ENCODE measurements at regions not wholly inside any gene's neighbourhood (a gene's known extent, or its start where the extent isn't known, plus 50 kb on each side); places are given as distances from the start of the nearest gene placed in this dataset.
"Not testable (repeated sequence)": the region's sequence is repeated elsewhere in the genome, so short reads cannot be mapped to it uniquely, and the experiment has no call there.

GRCh38 chr7:89666136-89666835 is 488.0 kb upstream of the STEAP1 start:
- no peaks in the 10 kb centered on the region for H3K36me3 ChIP-seq (ENCODE audit: control insufficient read depth in 2 of 2, insufficient read depth in 2 of 2, low read length in 2 of 2)
- H3K27ac ChIP-seq (ENCODE audit: low read depth in 2 of 2, low read length in 2 of 2) = no peak overlapping the region
- H3K4me1 ChIP-seq (ENCODE audit: control insufficient read depth in 2 of 2, insufficient read depth in 2 of 2, low read length in 2 of 2) = no peaks in the 10 kb centered on the region
- no peaks in the 10 kb centered on the region for H3K27me3 ChIP-seq (ENCODE audit: control insufficient read depth in 2 of 2, insufficient read depth in 2 of 2, low read length in 2 of 2)
- no peaks in the 10 kb centered on the region for H3K9me3 ChIP-seq (ENCODE audit: control insufficient read depth in 2 of 2, low read length in 2 of 2)
- no peak overlapping the region for H3K9ac ChIP-seq (ENCODE audit: low read depth in 1 of 2, low read length in 2 of 2)
- H3K4me3 ChIP-seq (ENCODE audit: low read length in 2 of 2) = no peak overlapping the region

- Histone ChIP-seq H3K4me1 (ENCODE audit: control insufficient read depth in 2 of 2, insufficient read depth in 2 of 2, low read length in 2 of 2) (no peaks in the 10 kb centered on the region), H3K9me3 (ENCODE audit: control insufficient read depth in 2 of 2, low read length in 2 of 2) (no peaks in the 10 kb centered on the region), H3K36me3 (ENCODE audit: control insufficient read depth in 2 of 2, insufficient read depth in 2 of 2, low read length in 2 of 2) (no peaks in the 10 kb centered on the region), H3K27ac (ENCODE audit: low read depth in 2 of 2, low read length in 2 of 2) (no peak overlapping the region), H3K27me3 (ENCODE audit: control insufficient read depth in 2 of 2, insufficient read depth in 2 of 2, low read length in 2 of 2) (no peaks in the 10 kb centered on the region), H3K9ac (ENCODE audit: low read depth in 1 of 2, low read length in 2 of 2) (no peak overlapping the region), H3K4me3 (ENCODE audit: low read length in 2 of 2) (no peak overlapping the region)
Observed at GRCh38 chr7:89680161-89680560, 474.1 kb upstream of the STEAP1 start.

DNA sequence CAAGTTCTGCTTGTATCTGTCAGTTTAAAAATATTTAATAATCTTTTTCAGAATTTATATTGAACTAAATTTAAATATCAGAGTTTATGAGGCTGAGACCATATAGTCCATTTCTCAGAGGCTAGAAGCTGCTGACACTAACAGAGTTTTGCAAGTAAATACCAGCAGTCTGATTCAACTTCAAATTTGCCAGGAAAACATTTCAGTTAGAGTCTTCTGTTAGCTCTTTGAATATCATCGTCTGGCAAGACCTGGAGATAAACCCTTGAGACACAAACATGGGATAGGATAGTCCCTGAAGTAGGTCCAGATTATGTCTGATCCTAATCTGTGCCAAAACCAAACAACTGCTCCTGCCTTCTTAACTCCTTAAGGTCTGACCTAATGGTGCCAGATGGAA is 472.8 kb upstream of the STEAP1 start:
- Histone ChIP-seq H3K9ac (ENCODE audit: low read depth in 1 of 2, low read length in 2 of 2) (no peak overlapping the region), H3K9me3 (ENCODE audit: control insufficient read depth in 2 of 2, low read length in 2 of 2) (no peaks in the 10 kb centered on the region), H3K27ac (ENCODE audit: low read depth in 2 of 2, low read length in 2 of 2) (no peak overlapping the region), H3K4me1 (ENCODE audit: control insufficient read depth in 2 of 2, insufficient read depth in 2 of 2, low read length in 2 of 2) (no peaks in the 10 kb centered on the region), H3K27me3 (ENCODE audit: control insufficient read depth in 2 of 2, insufficient read depth in 2 of 2, low read length in 2 of 2) (no peaks in the 10 kb centered on the region), H3K4me3 (ENCODE audit: low read length in 2 of 2) (no peak overlapping the region), H3K36me3 (ENCODE audit: control insufficient read depth in 2 of 2, insufficient read depth in 2 of 2, low read length in 2 of 2) (no peaks in the 10 kb centered on the region)

DNA sequence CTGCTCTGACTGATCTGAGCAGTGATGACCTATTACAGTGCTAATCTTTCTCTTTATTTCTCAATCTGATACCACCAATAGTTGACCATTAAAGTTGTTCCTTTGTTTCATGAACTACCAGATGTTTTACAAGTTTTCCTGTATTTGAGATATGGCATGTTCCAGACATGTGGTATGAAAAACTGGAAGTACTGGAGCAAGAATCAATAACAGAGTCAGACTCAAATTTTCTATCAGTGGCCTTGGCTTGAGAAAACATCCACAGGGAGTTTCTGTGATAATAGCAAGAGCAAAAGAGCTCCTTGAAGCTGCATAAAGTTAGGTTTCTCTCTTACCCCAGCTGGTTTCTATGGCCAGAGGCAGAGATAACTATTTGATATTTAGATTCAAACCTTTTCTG is 469.0 kb upstream of the STEAP1 start:
- no peaks in the 10 kb centered on the region for H3K27me3 ChIP-seq (ENCODE audit: control insufficient read depth in 2 of 2, insufficient read depth in 2 of 2, low read length in 2 of 2)
- H3K36me3 ChIP-seq (ENCODE audit: control insufficient read depth in 2 of 2, insufficient read depth in 2 of 2, low read length in 2 of 2) = no peaks in the 10 kb centered on the region
- H3K9ac ChIP-seq (ENCODE audit: low read depth in 1 of 2, low read length in 2 of 2) = no peak overlapping the region
- no peak overlapping the region for H3K27ac ChIP-seq (ENCODE audit: low read depth in 2 of 2, low read length in 2 of 2)
- H3K4me1 ChIP-seq (ENCODE audit: control insufficient read depth in 2 of 2, insufficient read depth in 2 of 2, low read length in 2 of 2) = no peaks in the 10 kb centered on the region
- H3K4me3 ChIP-seq (ENCODE audit: low read length in 2 of 2) = no peak overlapping the region
- no peaks in the 10 kb centered on the region for H3K9me3 ChIP-seq (ENCODE audit: control insufficient read depth in 2 of 2, low read length in 2 of 2)

GRCh38 chr7:89687211-89687610 is 467.1 kb upstream of the STEAP1 start:
- Histone ChIP-seq H3K27ac (ENCODE audit: low read depth in 2 of 2, low read length in 2 of 2) (no peak overlapping the region), H3K9ac (ENCODE audit: low read depth in 1 of 2, low read length in 2 of 2) (no peak overlapping the region), H3K9me3 (ENCODE audit: control insufficient read depth in 2 of 2, low read length in 2 of 2) (no peaks in the 10 kb centered on the region), H3K4me3 (ENCODE audit: low read length in 2 of 2) (no peak overlapping the region), H3K27me3 (ENCODE audit: control insufficient read depth in 2 of 2, insufficient read depth in 2 of 2, low read length in 2 of 2) (no peaks in the 10 kb centered on the region), H3K36me3 (ENCODE audit: control insufficient read depth in 2 of 2, insufficient read depth in 2 of 2, low read length in 2 of 2) (no peaks in the 10 kb centered on the region), H3K4me1 (ENCODE audit: control insufficient read depth in 2 of 2, insufficient read depth in 2 of 2, low read length in 2 of 2) (no peaks in the 10 kb centered on the region)

DNA sequence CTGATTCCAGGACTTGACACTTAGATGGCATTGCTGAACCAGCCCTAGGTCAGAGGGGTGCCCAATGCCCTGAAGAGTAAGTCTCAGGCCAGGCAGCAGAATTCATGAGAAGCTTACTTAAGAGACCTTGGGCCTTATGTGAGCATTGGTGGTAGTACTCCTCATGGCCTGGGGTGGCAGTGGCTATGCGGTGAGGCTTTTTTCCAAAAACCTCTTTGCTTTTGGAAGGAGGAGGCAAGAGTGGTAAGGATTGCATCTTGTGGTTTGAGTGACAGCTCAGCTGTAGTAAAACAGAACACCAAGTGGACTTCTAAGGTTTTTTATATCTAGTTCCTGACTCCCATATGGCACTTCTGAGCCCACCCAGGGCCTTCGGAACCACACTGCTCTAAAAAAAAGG is 459.0 kb upstream of the STEAP1 start:
- no peaks in the 10 kb centered on the region for H3K36me3 ChIP-seq (ENCODE audit: control insufficient read depth in 2 of 2, insufficient read depth in 2 of 2, low read length in 2 of 2)
- no peak overlapping the region for H3K27ac ChIP-seq (ENCODE audit: low read depth in 2 of 2, low read length in 2 of 2)
- no peaks in the 10 kb centered on the region for H3K27me3 ChIP-seq (ENCODE audit: control insufficient read depth in 2 of 2, insufficient read depth in 2 of 2, low read length in 2 of 2)
- no peaks in the 10 kb centered on the region for H3K4me1 ChIP-seq (ENCODE audit: control insufficient read depth in 2 of 2, insufficient read depth in 2 of 2, low read length in 2 of 2)
- no peak overlapping the region for H3K4me3 ChIP-seq (ENCODE audit: low read length in 2 of 2)
- H3K9me3 ChIP-seq (ENCODE audit: control insufficient read depth in 2 of 2, low read length in 2 of 2) = no peaks in the 10 kb centered on the region
- no peak overlapping the region for H3K9ac ChIP-seq (ENCODE audit: low read depth in 1 of 2, low read length in 2 of 2)

DNA sequence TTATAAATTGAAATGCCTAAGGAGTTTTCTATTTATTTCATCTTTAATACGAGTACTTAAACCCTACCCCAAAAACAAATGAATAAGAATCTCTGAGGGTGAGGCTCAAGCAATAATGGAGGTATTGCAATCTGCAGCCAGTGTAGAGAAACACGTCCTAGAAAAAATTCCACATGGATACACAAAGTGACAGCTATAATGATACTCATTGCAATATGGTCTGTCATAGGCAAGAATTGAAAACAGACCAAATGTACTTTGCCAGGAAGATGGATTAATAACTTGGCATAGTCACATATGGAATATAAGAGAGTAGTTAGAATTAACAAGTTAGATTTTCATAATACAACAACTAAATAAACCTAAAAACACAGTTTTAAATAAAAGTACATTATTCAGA is 440.1 kb upstream of the STEAP1 start:
- Histone ChIP-seq H3K4me3 (ENCODE audit: low read length in 2 of 2) (no peak overlapping the region), H3K9me3 (ENCODE audit: control insufficient read depth in 2 of 2, low read length in 2 of 2) (no peaks in the 10 kb centered on the region), H3K9ac (ENCODE audit: low read depth in 1 of 2, low read length in 2 of 2) (no peak overlapping the region), H3K4me1 (ENCODE audit: control insufficient read depth in 2 of 2, insufficient read depth in 2 of 2, low read length in 2 of 2) (no peaks in the 10 kb centered on the region), H3K27ac (ENCODE audit: low read depth in 2 of 2, low read length in 2 of 2) (no peak overlapping the region), H3K36me3 (ENCODE audit: control insufficient read depth in 2 of 2, insufficient read depth in 2 of 2, low read length in 2 of 2) (no peaks in the 10 kb centered on the region), H3K27me3 (ENCODE audit: control insufficient read depth in 2 of 2, insufficient read depth in 2 of 2, low read length in 2 of 2) (no peaks in the 10 kb centered on the region)

- not testable (repeated sequence) for H3K9me3 ChIP-seq (ENCODE audit: control insufficient read depth in 2 of 2, low read length in 2 of 2); H3K27ac ChIP-seq (ENCODE audit: low read depth in 2 of 2, low read length in 2 of 2)
Observed at GRCh38 chr7:89718941-89719340, 435.3 kb upstream of the STEAP1 start.

DNA sequence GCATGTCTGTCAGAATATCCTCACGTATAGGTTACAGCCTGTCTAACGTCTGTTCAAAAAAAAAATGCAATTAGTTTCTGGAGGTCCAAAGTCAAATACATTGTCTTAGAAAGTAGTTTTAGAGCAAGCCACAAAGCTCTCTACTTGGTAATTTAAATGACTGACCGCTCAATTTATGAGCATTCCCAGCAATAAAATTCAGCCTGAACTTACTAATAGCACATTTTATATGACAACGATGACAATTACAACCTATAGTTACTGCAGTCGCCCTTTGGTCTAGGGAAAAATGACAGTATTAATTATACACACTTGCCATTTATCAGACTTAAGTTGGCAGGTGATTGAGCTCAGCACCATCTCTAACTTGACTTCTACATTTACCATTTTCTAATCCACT is 425.8 kb upstream of the STEAP1 start:
- no peaks in the 10 kb centered on the region for H3K4me1 ChIP-seq (ENCODE audit: control insufficient read depth in 2 of 2, insufficient read depth in 2 of 2, low read length in 2 of 2)
- H3K36me3 ChIP-seq (ENCODE audit: control insufficient read depth in 2 of 2, insufficient read depth in 2 of 2, low read length in 2 of 2) = no peaks in the 10 kb centered on the region
- H3K27me3 ChIP-seq (ENCODE audit: control insufficient read depth in 2 of 2, insufficient read depth in 2 of 2, low read length in 2 of 2) = no peaks in the 10 kb centered on the region
- no peak overlapping the region for H3K9ac ChIP-seq (ENCODE audit: low read depth in 1 of 2, low read length in 2 of 2)
- H3K9me3 ChIP-seq (ENCODE audit: control insufficient read depth in 2 of 2, low read length in 2 of 2) = no peaks in the 10 kb centered on the region
- no peak overlapping the region for H3K27ac ChIP-seq (ENCODE audit: low read depth in 2 of 2, low read length in 2 of 2)
- no peak overlapping the region for H3K4me3 ChIP-seq (ENCODE audit: low read length in 2 of 2)

More at GRCh38 chr7:89718941-89719340, 435.3 kb upstream of the STEAP1 start:
- not testable (repeated sequence) for H3K4me3 ChIP-seq (ENCODE audit: low read length in 2 of 2); H3K36me3 ChIP-seq (ENCODE audit: control insufficient read depth in 2 of 2, insufficient read depth in 2 of 2, low read length in 2 of 2); H3K27me3 ChIP-seq (ENCODE audit: control insufficient read depth in 2 of 2, insufficient read depth in 2 of 2, low read length in 2 of 2); H3K9ac ChIP-seq (ENCODE audit: low read depth in 1 of 2, low read length in 2 of 2); H3K4me1 ChIP-seq (ENCODE audit: control insufficient read depth in 2 of 2, insufficient read depth in 2 of 2, low read length in 2 of 2)

DNA sequence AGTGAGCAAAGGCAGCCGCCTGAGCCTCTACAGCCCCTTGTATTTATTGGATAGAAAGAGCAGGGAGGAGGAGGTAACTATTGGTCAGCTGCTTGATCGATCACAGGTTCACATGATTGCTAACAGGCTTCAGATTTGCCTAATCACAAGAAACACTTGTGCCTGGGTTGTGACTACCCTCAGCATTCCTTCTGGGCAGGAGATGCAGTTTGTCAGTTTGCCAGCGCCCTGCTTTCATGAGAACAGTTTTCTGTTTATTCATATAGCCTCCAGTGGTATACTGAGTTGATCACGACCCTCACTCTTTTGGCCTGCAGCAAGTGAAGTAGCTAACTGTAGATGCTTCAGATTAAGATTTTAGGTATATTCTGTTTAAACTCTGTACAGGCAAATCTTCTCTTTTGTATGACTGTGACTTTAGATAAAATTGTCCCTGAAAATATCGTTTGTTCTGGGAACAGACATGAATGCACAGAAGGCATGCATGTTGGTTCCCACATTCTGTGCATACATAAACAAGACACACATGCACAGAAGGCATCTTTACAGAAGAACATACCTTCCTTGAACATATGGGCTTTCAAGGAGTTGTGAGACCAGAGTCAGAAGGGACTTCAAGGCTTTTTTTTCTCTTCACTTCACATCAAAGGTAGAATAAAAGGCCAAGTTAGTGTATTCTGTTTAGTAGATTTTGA is 422.4 kb upstream of the STEAP1 start:
- Histone ChIP-seq H3K9ac (ENCODE audit: low read depth in 1 of 2, low read length in 2 of 2) (no peak overlapping the region), H3K4me3 (ENCODE audit: low read length in 2 of 2) (no peak overlapping the region), H3K4me1 (ENCODE audit: control insufficient read depth in 2 of 2, insufficient read depth in 2 of 2, low read length in 2 of 2) (no peaks in the 10 kb centered on the region), H3K36me3 (ENCODE audit: control insufficient read depth in 2 of 2, insufficient read depth in 2 of 2, low read length in 2 of 2) (no peaks in the 10 kb centered on the region), H3K27ac (ENCODE audit: low read depth in 2 of 2, low read length in 2 of 2) (no peak overlapping the region), H3K9me3 (ENCODE audit: control insufficient read depth in 2 of 2, low read length in 2 of 2) (no peaks in the 10 kb centered on the region), H3K27me3 (ENCODE audit: control insufficient read depth in 2 of 2, insufficient read depth in 2 of 2, low read length in 2 of 2) (no peaks in the 10 kb centered on the region)

Measured in mucosa of rectum (tissue), 2 donors.